SK-N-SH treated with all-trans-retinoic acid at 6 μM for 48 hours (cell line): ENCODE measurements at regions not wholly inside any gene's neighbourhood (a gene's known extent, or its start where the extent isn't known, plus 50 kb on each side); places are given as distances from the start of the nearest gene placed in this dataset.

ENCODE experiments used
- ARNTL ChIP-seq: fragments of 450-650 bp; formaldehyde crosslinking; IDR thresholded peaks from 2 replicates; pipeline ENCODE4 v1.5.0; 2020; ENCODE audit warnings: low read depth, mild to moderate bottlenecking, moderate library complexity, borderline replicate concordance
- BACH2 ChIP-seq: fragments of 250-450 bp; sonication (Bioruptor Pico); IDR thresholded peaks from 2 replicates; pipeline ENCODE4 v1.9.0; 2021; ENCODE audit warnings: mild to moderate bottlenecking, borderline replicate concordance
- GLIS3 ChIP-seq: fragments of 250-450 bp; sonication (Bioruptor Pico); IDR thresholded peaks from 2 replicates; pipeline ENCODE4 v1.5.0; 2020; ENCODE audit warnings: mild to moderate bottlenecking, moderate library complexity
- OSR1 ChIP-seq: fragments of 250-450 bp; sonication (Bioruptor Pico); IDR thresholded peaks from 2 replicates; pipeline ENCODE4 v1.8.0; 2022; ENCODE audit warnings: moderate library complexity, mild to moderate bottlenecking, inconsistent platforms
- TCF4 ChIP-seq: fragments of 250-450 bp; sonication (Bioruptor Pico); IDR thresholded peaks from 2 replicates; pipeline ENCODE4 v1.8.0; 2021; ENCODE audit warnings: mild to moderate bottlenecking, moderate library complexity, borderline replicate concordance
- ZFP3 ChIP-seq: fragments of 250-450 bp; sonication (Bioruptor Pico); IDR thresholded peaks from 2 replicates; pipeline ENCODE4 v1.5.0; 2020; ENCODE audit warnings: mild to moderate bottlenecking, moderate library complexity
- ZNF565 ChIP-seq: fragments of 450-650 bp; formaldehyde crosslinking; conservative IDR thresholded peaks from 2 replicates; pipeline ENCODE4 v1.5.0; 2020; ENCODE audit warnings: low read depth, mild to moderate bottlenecking, moderate library complexity
- ZNF70 ChIP-seq: fragments of 450-650 bp; formaldehyde crosslinking; IDR thresholded peaks from 2 replicates; pipeline ENCODE4 v1.5.0; 2020; ENCODE audit warnings: mild to moderate bottlenecking, moderate library complexity
- TF ChIP-seq, protein P1 (sequence below): fragments of 250-450 bp; sonication (Bioruptor Pico); IDR thresholded peaks from 2 replicates; pipeline ENCODE4 v1.5.1; 2020; ENCODE audit warnings: low read depth, mild to moderate bottlenecking, moderate library complexity
- TF ChIP-seq, protein P2 (sequence below): fragments of 250-450 bp; sonication (Bioruptor Pico); IDR thresholded peaks from 2 replicates; pipeline ENCODE4 v1.5.1; 2021; ENCODE audit warnings: mild to moderate bottlenecking, moderate library complexity
- TF ChIP-seq, protein P3 (sequence below): fragments of 250-450 bp; sonication (Bioruptor Pico); IDR thresholded peaks from 2 replicates; pipeline ENCODE4 v1.8.0; 2020; ENCODE audit warnings: mild to moderate bottlenecking, moderate library complexity, borderline replicate concordance

DNA sequence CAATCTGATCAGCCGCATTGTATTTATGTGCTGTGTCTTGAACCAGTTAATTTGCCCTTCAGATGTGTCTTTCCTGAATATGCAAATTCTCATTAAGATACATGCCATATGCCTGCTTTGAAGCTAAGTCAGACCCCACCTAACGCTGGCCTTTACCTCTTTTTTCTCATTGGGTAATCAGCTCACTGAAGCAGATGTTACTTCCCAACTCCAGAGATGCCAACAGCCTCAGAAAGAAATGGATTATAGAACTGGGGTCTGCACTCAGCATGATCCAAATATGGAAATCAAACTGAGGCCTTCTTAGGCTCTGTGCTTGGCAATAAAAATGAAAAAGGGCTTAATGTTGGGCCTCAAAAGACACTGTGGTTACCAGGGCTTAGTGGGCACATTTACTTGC, 113.9 kb downstream of the FZD1 start:
- TF ChIP-seq, protein P1, sequence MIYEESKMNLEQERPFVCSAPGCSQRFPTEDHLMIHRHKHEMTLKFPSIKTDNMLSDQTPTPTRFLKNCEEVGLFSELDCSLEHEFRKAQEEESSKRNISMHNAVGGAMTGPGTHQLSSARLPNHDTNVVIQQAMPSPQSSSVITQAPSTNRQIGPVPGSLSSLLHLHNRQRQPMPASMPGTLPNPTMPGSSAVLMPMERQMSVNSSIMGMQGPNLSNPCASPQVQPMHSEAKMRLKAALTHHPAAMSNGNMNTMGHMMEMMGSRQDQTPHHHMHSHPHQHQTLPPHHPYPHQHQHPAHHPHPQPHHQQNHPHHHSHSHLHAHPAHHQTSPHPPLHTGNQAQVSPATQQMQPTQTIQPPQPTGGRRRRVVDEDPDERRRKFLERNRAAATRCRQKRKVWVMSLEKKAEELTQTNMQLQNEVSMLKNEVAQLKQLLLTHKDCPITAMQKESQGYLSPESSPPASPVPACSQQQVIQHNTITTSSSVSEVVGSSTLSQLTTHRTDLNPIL (CRISPR knock-in tag): no peak
- TF ChIP-seq BACH2 (CRISPR knock-in tag) (no peak), TCF4 (CRISPR knock-in tag) (no peak), ARNTL (no peak), ZNF70 (CRISPR knock-in tag) (no peak), OSR1 (CRISPR knock-in tag) (no peak), ZFP3 (no peak), ZNF565 (no peak), GLIS3 (CRISPR knock-in tag) (no peak)
- TF ChIP-seq, protein P2, sequence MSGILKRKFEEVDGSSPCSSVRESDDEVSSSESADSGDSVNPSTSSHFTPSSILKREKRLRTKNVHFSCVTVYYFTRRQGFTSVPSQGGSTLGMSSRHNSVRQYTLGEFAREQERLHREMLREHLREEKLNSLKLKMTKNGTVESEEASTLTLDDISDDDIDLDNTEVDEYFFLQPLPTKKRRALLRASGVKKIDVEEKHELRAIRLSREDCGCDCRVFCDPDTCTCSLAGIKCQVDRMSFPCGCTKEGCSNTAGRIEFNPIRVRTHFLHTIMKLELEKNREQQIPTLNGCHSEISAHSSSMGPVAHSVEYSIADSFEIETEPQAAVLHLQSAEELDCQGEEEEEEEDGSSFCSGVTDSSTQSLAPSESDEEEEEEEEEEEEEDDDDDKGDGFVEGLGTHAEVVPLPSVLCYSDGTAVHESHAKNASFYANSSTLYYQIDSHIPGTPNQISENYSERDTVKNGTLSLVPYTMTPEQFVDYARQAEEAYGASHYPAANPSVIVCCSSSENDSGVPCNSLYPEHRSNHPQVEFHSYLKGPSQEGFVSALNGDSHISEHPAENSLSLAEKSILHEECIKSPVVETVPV (CRISPR knock-in tag): no peak
- TF ChIP-seq, protein P3, sequence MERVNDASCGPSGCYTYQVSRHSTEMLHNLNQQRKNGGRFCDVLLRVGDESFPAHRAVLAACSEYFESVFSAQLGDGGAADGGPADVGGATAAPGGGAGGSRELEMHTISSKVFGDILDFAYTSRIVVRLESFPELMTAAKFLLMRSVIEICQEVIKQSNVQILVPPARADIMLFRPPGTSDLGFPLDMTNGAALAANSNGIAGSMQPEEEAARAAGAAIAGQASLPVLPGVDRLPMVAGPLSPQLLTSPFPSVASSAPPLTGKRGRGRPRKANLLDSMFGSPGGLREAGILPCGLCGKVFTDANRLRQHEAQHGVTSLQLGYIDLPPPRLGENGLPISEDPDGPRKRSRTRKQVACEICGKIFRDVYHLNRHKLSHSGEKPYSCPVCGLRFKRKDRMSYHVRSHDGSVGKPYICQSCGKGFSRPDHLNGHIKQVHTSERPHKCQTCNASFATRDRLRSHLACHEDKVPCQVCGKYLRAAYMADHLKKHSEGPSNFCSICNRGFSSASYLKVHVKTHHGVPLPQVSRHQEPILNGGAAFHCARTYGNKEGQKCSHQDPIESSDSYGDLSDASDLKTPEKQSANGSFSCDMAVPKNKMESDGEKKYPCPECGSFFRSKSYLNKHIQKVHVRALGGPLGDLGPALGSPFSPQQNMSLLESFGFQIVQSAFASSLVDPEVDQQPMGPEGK (CRISPR knock-in tag): no peak
